HG02840 (cell line): ENCODE measurements at regions not wholly inside any gene's neighbourhood (a gene's known extent, or its start where the extent isn't known, plus 50 kb on each side); places are given as distances from the start of the nearest gene placed in this dataset.
"Not testable (repeated sequence)": the region's sequence is repeated elsewhere in the genome, so short reads cannot be mapped to it uniquely, and the experiment has no call there.

Experiments used
- ATAC-seq: cut with Tn5 transposase; IDR thresholded peaks from one replicate; pipeline ENCODE4 v1.9.1; 2021; ENCODE audit warnings: mild to moderate bottlenecking, moderate library complexity, moderate number of reproducible peaks; ENCODE audit not compliant: unreplicated experiment, low FRiP score

GRCh38 chr12:46477541-46477940, 105.0 kb upstream of the SLC38A2 start:
- ATAC-seq, result no peak

GRCh38 chr12:46475972-46476645, 103.5 kb upstream of the SLC38A2 start:
- ATAC-seq, result no peak

- not testable (repeated sequence) for ATAC-seq
These were observed 101.8 kb upstream of the SLC38A2 start for GRCh38 chr12:46474385-46474784.

GRCh38 chr12:46473634-46474329, 101.2 kb upstream of the SLC38A2 start:
- ATAC-seq, result peak; percentile 62

- ATAC-seq, result no peak
These were observed 100.5 kb upstream of the SLC38A2 start for GRCh38 chr12:46472893-46473633.

GRCh38 chr12:46472144-46472705, 99.7 kb upstream of the SLC38A2 start:
- no peak for ATAC-seq

- ATAC-seq, result no peak
These were observed 98.8 kb upstream of the SLC38A2 start for GRCh38 chr12:46471404-46471803.

GRCh38 chr12:46470975-46471374, 98.4 kb upstream of the SLC38A2 start:
- no peak for ATAC-seq

- ATAC-seq, result peak; percentile 68
These were observed 97.6 kb upstream of the SLC38A2 start for GRCh38 chr12:46470036-46470627.

GRCh38 chr12:46468813-46469212, 96.2 kb upstream of the SLC38A2 start:
- no peak for ATAC-seq

GRCh38 chr12:46468160-46468559, 95.6 kb upstream of the SLC38A2 start:
- no peak for ATAC-seq

GRCh38 chr12:46465307-46465706, 92.7 kb upstream of the SLC38A2 start:
- ATAC-seq, result no peak

- ATAC-seq, result no peak
These were observed 92.3 kb upstream of the SLC38A2 start for GRCh38 chr12:46464863-46465262.

GRCh38 chr12:46462641-46463355, 90.2 kb upstream of the SLC38A2 start:
- no peak for ATAC-seq

GRCh38 chr12:46461907-46462640, 89.5 kb upstream of the SLC38A2 start:
- no peak for ATAC-seq

- ATAC-seq, result no peak
These were observed 88.9 kb upstream of the SLC38A2 start for GRCh38 chr12:46461459-46461858.

- no peak for ATAC-seq
These were observed 88.2 kb upstream of the SLC38A2 start for GRCh38 chr12:46460682-46461210.

- no peak for ATAC-seq
These were observed 87.4 kb upstream of the SLC38A2 start for GRCh38 chr12:46459861-46460545.

- ATAC-seq, result no peak
These were observed 86.5 kb upstream of the SLC38A2 start for GRCh38 chr12:46459111-46459510.
